ENCODE measurements at regions not wholly inside any gene's neighbourhood (a gene's known extent, or its start where the extent isn't known, plus 50 kb on each side); places are given as distances from the start of the nearest gene placed in this dataset.
A peak's percentile ranks its signal among the peaks of the same experiment; 100 is the strongest.

GRCh38 chr3:159763602-159764489 lies 224.8 kb upstream of the IL12A start:
- intact Hi-C loops (cut with DNase I): loop anchor here (5.0 kb wide), 1 partner anchor 33 kb away; no protein-coding TSS in a partner anchor
- peak; percentile 86 for DNase-seq
- ATAC-seq (ENCODE audit: poor library complexity): peak; percentile 84

- DNase-seq (no peak), ATAC-seq (ENCODE audit: poor library complexity) (no peak)
- intact Hi-C loops (cut with DNase I): loop anchor here (5.0 kb wide), 1 partner anchor 33 kb away; no protein-coding TSS in a partner anchor
Observed at GRCh38 chr3:159764490-159765029, 224.1 kb upstream of the IL12A start.

- intact Hi-C loops (cut with DNase I): no loop called here
- ATAC-seq (ENCODE audit: poor library complexity): peak; percentile 34
- DNase-seq: peak; percentile 75
Observed at GRCh38 chr3:159765030-159765859, 223.4 kb upstream of the IL12A start.

GRCh38 chr3:159765860-159766294 lies 222.8 kb upstream of the IL12A start:
- DNase-seq: no peak
- no peak for ATAC-seq (ENCODE audit: poor library complexity)
- intact Hi-C loops (cut with DNase I): no loop called here

GRCh38 chr3:159766563-159767185 lies 222.0 kb upstream of the IL12A start:
- no peak for DNase-seq
- ATAC-seq (ENCODE audit: poor library complexity): no peak
- intact Hi-C loops (cut with DNase I): no loop called here

- DNase-seq (no peak), ATAC-seq (ENCODE audit: poor library complexity) (no peak)
- intact Hi-C loops (cut with DNase I): no loop called here
Observed at GRCh38 chr3:159770998-159771397, 217.6 kb upstream of the IL12A start.

- ATAC-seq (ENCODE audit: poor library complexity): no peak
- no peak for DNase-seq
- intact Hi-C loops (cut with DNase I): no loop called here
Observed at GRCh38 chr3:159771865-159772611, 216.6 kb upstream of the IL12A start.

GRCh38 chr3:159773706-159774105 lies 214.9 kb upstream of the IL12A start:
- intact Hi-C loops (cut with DNase I): no loop called here
- no peak for ATAC-seq (ENCODE audit: poor library complexity)
- no peak for DNase-seq

- ATAC-seq (ENCODE audit: poor library complexity): peak; percentile 80
- intact Hi-C loops (cut with DNase I): no loop called here
- peak; percentile 56 for DNase-seq
Observed at GRCh38 chr3:159775372-159775961, 213.2 kb upstream of the IL12A start.

GRCh38 chr3:159776779-159777178 lies 211.9 kb upstream of the IL12A start:
- intact Hi-C loops (cut with DNase I): no loop called here
- ATAC-seq (ENCODE audit: poor library complexity) (peak; percentile 76), DNase-seq (peak; percentile 54)

- no peak for ATAC-seq (ENCODE audit: poor library complexity)
- no peak for DNase-seq
- intact Hi-C loops (cut with DNase I): no loop called here
Observed at GRCh38 chr3:159779883-159780282, 208.8 kb upstream of the IL12A start.

- DNase-seq: no peak
- intact Hi-C loops (cut with DNase I): no loop called here
- no peak for ATAC-seq (ENCODE audit: poor library complexity)
Observed at GRCh38 chr3:159781867-159782266, 206.8 kb upstream of the IL12A start.

GRCh38 chr3:159782724-159783421 lies 205.8 kb upstream of the IL12A start:
- intact Hi-C loops (cut with DNase I): no loop called here
- DNase-seq (no peak), ATAC-seq (ENCODE audit: poor library complexity) (no peak)

GRCh38 chr3:159783780-159784742 lies 204.6 kb upstream of the IL12A start:
- DNase-seq (no peak), ATAC-seq (ENCODE audit: poor library complexity) (no peak)
- intact Hi-C loops (cut with DNase I): no loop called here

- no peak for ATAC-seq (ENCODE audit: poor library complexity)
- intact Hi-C loops (cut with DNase I): no loop called here
- DNase-seq: no peak
Observed at GRCh38 chr3:159785273-159785708, 203.3 kb upstream of the IL12A start.

GRCh38 chr3:159786489-159787177 lies 202.0 kb upstream of the IL12A start:
- DNase-seq (no peak), ATAC-seq (ENCODE audit: poor library complexity) (no peak)
- intact Hi-C loops (cut with DNase I): no loop called here
